ENCODE measurements at regions not wholly inside any gene's neighbourhood (a gene's known extent, or its start where the extent isn't known, plus 50 kb on each side); places are given as distances from the start of the nearest gene placed in this dataset.
"Not testable (repeated sequence)": the region's sequence is repeated elsewhere in the genome, so short reads cannot be mapped to it uniquely, and the experiment has no call there.

- no peak for DNase-seq (ENCODE audit: low read depth in 2 of 2)
Measured at GRCh38 chr20:52098186-52098585, 93.4 kb downstream of the ZFP64 start.

GRCh38 chr20:52096117-52096516, 95.5 kb downstream of the ZFP64 start:
- no peak for DNase-seq (ENCODE audit: low read depth in 2 of 2)

- no peak for DNase-seq (ENCODE audit: low read depth in 2 of 2)
Measured at GRCh38 chr20:52094693-52095092, 96.9 kb downstream of the ZFP64 start.

GRCh38 chr20:52093575-52093974, 98.0 kb downstream of the ZFP64 start:
- DNase-seq (ENCODE audit: low read depth in 2 of 2): no peak

GRCh38 chr20:52090035-52090434, 101.5 kb downstream of the ZFP64 start:
- no peak for DNase-seq (ENCODE audit: low read depth in 2 of 2)

GRCh38 chr20:52087471-52087870, 104.1 kb downstream of the ZFP64 start:
- no peak for DNase-seq (ENCODE audit: low read depth in 2 of 2)

- no peak for DNase-seq (ENCODE audit: low read depth in 2 of 2)
Measured at GRCh38 chr20:52086878-52087277, 104.7 kb downstream of the ZFP64 start.

GRCh38 chr20:52084727-52085126, 106.9 kb downstream of the ZFP64 start:
- DNase-seq (ENCODE audit: low read depth in 2 of 2): no peak

- DNase-seq (ENCODE audit: low read depth in 2 of 2): no peak
Measured at GRCh38 chr20:52083627-52084232, 107.8 kb downstream of the ZFP64 start.

GRCh38 chr20:52082612-52083011, 109.0 kb downstream of the ZFP64 start:
- no peak for DNase-seq (ENCODE audit: low read depth in 2 of 2)

GRCh38 chr20:52081791-52082190, 109.8 kb downstream of the ZFP64 start:
- no peak for DNase-seq (ENCODE audit: low read depth in 2 of 2)

GRCh38 chr20:52081066-52081465, 110.5 kb downstream of the ZFP64 start:
- DNase-seq (ENCODE audit: low read depth in 2 of 2): no peak

- DNase-seq (ENCODE audit: low read depth in 2 of 2): no peak
Measured at GRCh38 chr20:52078289-52078688, 113.3 kb downstream of the ZFP64 start.

GRCh38 chr20:52076164-52076563, 115.4 kb downstream of the ZFP64 start:
- no peak for DNase-seq (ENCODE audit: low read depth in 2 of 2)

- no peak for DNase-seq (ENCODE audit: low read depth in 2 of 2)
Measured at GRCh38 chr20:52075400-52075799, 116.2 kb downstream of the ZFP64 start.

- no peak for DNase-seq (ENCODE audit: low read depth in 2 of 2)
Measured at GRCh38 chr20:52071136-52071535, 120.4 kb downstream of the ZFP64 start.

- no peak for DNase-seq (ENCODE audit: low read depth in 2 of 2)
Measured at GRCh38 chr20:52064931-52065330, 126.6 kb downstream of the ZFP64 start.

GRCh38 chr20:52062452-52063209, 128.9 kb downstream of the ZFP64 start:
- DNase-seq (ENCODE audit: low read depth in 2 of 2): no peak

GRCh38 chr20:52060794-52061714, 130.5 kb downstream of the ZFP64 start:
- no peak for DNase-seq (ENCODE audit: low read depth in 2 of 2)

GRCh38 chr20:52057133-52057532, 134.4 kb downstream of the ZFP64 start:
- DNase-seq (ENCODE audit: low read depth in 2 of 2): not testable (repeated sequence)

GRCh38 chr20:52056203-52057062, 135.1 kb downstream of the ZFP64 start:
- DNase-seq (ENCODE audit: low read depth in 2 of 2): no peak

GRCh38 chr20:52054123-52054522, 137.5 kb downstream of the ZFP64 start:
- no peak for DNase-seq (ENCODE audit: low read depth in 2 of 2)

Data from activated CD8-positive, alpha-beta memory T cell treated with anti-CD3 and anti-CD28 coated beads for 4 hours (primary cell).